ENCODE measurements at regions not wholly inside any gene's neighbourhood (a gene's known extent, or its start where the extent isn't known, plus 50 kb on each side); places are given as distances from the start of the nearest gene placed in this dataset.

- H3K9ac ChIP-seq (replicated peaks; ENCODE audit: extremely low read depth, insufficient read depth, low read length) = no peak overlapping the region
Observed at GRCh38 chr21:35258521-35258920, 209.4 kb upstream of the RUNX1 start.

More at GRCh38 chr21:35258521-35258920, 209.4 kb upstream of the RUNX1 start:
- intact Hi-C loops (cut with micrococcal nuclease) (loop anchor here (5.0 to 10.0 kb wide), 2 partner anchors 171 to 454 kb away; no protein-coding TSS in a partner anchor), dilution Hi-C loops (cut with MboI; ENCODE audit: extremely low pct_ligation_motif_present, low sequenced_read_pairs) (no loop called here)
- TF ChIP-seq POLR2AphosphoS5 (IDR thresholded peaks at IDR 0.05; ENCODE audit: insufficient read depth, low read depth, low read length) (no peak), GATA2 (IDR thresholded peaks at IDR 0.05; ENCODE audit: insufficient read depth, insufficient read length, low read depth, low read length) (no peak), CTCF (IDR thresholded peaks at IDR 0.05; ENCODE audit: extremely low read depth in 1 of 2, insufficient read depth in 1 of 2, low read depth in 1 of 2, low read length in 2 of 2) (no peak), EZH2 (IDR thresholded peaks at IDR 0.05; ENCODE audit: borderline replicate concordance, low read depth, low read length, severe bottlenecking) (no peak), MYC (IDR thresholded peaks at IDR 0.05; ENCODE audit: low read depth, low read length) (no peak), MAX (IDR thresholded peaks at IDR 0.05; ENCODE audit: insufficient read depth, insufficient read length) (no peak), POLR2A (IDR thresholded peaks at IDR 0.05; ENCODE audit: low read depth, low read length) (no peak), JUN (IDR thresholded peaks at IDR 0.05; ENCODE audit: borderline replicate concordance, insufficient read depth, insufficient read length, low read depth) (no peak), FOS (IDR thresholded peaks at IDR 0.05; ENCODE audit: borderline replicate concordance, insufficient read depth, low read length) (no peak)
- H3K36me3 ChIP-seq (ENCODE audit: control insufficient read depth in 2 of 2, extremely low read depth in 1 of 2, insufficient read depth in 2 of 2, low read length in 2 of 2) = no peaks in the 10 kb centered on the region
- no peaks in the 10 kb centered on the region for H3K27me3 ChIP-seq (ENCODE audit: control insufficient read depth in 2 of 2, insufficient read depth in 2 of 2, low read length in 2 of 2)
- no peak overlapping the region for H3K4me2 ChIP-seq (ENCODE audit: insufficient read depth, low read length)
- DNase-seq (ENCODE audit: low read depth, low spot score) = no peak
- FAIRE-seq = no peak
- BruUV-seq (replicated peaks) = no TSS peak
- H2AFZ ChIP-seq (ENCODE audit: low read depth, low read length) = no peak overlapping the region
- H3K9me3 ChIP-seq (replicated peaks; ENCODE audit: control insufficient read depth, insufficient read depth, low read length) = no peaks in the 10 kb centered on the region
- H3K27ac ChIP-seq (ENCODE audit: insufficient read depth, low read depth, low read length) = no peak overlapping the region
- POLR2A ChIA-PET = no interaction called here
- CTCF ChIA-PET = no interaction called here
- no peak overlapping the region for H3K4me3 ChIP-seq (replicated peaks in 1 of 3; ENCODE audit: insufficient read depth in 1 of 3, low read depth in 1 of 3, low read length in 3 of 3)
- peaks cover 15% of the 10 kb centered on the region for H3K4me1 ChIP-seq (ENCODE audit: control insufficient read depth, extremely low read depth, insufficient read depth, low read length)
- no peaks in the 10 kb centered on the region for H3K9me1 ChIP-seq (replicated peaks; ENCODE audit: control insufficient read depth, extremely low read depth, insufficient read depth, low read length)
- no peaks in the 10 kb centered on the region for H3K79me2 ChIP-seq (ENCODE audit: control insufficient read depth, insufficient read depth, low read length)
- H4K20me1 ChIP-seq (replicated peaks; ENCODE audit: control insufficient read depth, extremely low read depth, insufficient read depth, low read length) = no peaks in the 10 kb centered on the region

All from endothelial cell of umbilical vein (primary cell).